ENCODE measurements at regions not wholly inside any gene's neighbourhood (a gene's known extent, or its start where the extent isn't known, plus 50 kb on each side); places are given as distances from the start of the nearest gene placed in this dataset.

- H3K27me3 ChIP-seq (ENCODE audit: control insufficient read depth, insufficient read depth, low read length): no peaks in the 10 kb centered on the region
These were observed 127.4 kb upstream of the PPP2R3A start for GRCh38 chr3:135837977-135838631.

DNA sequence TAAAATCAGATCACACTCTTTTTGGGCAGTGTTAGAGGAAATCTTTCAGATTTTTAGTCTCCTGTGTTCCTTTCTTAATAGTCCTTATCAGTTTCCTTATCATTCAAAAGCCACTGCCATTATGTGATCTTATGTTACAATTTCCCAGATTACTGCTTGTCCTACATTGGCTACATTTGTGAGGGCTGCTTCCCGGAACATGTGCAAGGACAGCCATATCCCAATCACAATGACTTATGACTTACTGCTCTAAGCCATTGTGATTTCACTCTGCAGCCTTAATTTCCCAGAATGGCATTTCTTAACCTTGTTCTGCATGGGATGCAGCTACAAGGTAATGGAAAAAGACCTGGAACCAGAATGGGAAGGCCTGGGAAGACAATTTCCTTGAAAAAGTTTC lies 125.1 kb upstream of the PPP2R3A start:
- Histone ChIP-seq H3K27ac (ENCODE audit: low read depth, low read length) (no peak overlapping the region), H3K4me3 (ENCODE audit: low read depth, low read length) (no peak overlapping the region), H3K9me3 (ENCODE audit: control insufficient read depth, insufficient read depth, low read length) (no peaks in the 10 kb centered on the region), H3K27me3 (ENCODE audit: control insufficient read depth, insufficient read depth, low read length) (no peaks in the 10 kb centered on the region), H3K4me1 (ENCODE audit: control insufficient read depth, insufficient read depth, low read length) (no peaks in the 10 kb centered on the region), H3K36me3 (ENCODE audit: control insufficient read depth, insufficient read depth, low read length) (no peaks in the 10 kb centered on the region)
- no CpG with 5 or more reads among the region's 1 CpG for WGBS (ENCODE audit: insufficient coverage)
- peak in 1 of 6 donors; percentile 27 for DNase-seq (ENCODE audit: low read depth in 4 of 6, low spot score in 6 of 6)

More at GRCh38 chr3:135837977-135838631, 127.4 kb upstream of the PPP2R3A start:
- no peak for DNase-seq (ENCODE audit: low read depth in 4 of 6, low spot score in 6 of 6)
- H3K9me3 ChIP-seq (ENCODE audit: control insufficient read depth, insufficient read depth, low read length): no peaks in the 10 kb centered on the region
- no peak overlapping the region for H3K27ac ChIP-seq (ENCODE audit: low read depth, low read length)
- H3K4me1 ChIP-seq (ENCODE audit: control insufficient read depth, insufficient read depth, low read length): no peaks in the 10 kb centered on the region
- no peaks in the 10 kb centered on the region for H3K36me3 ChIP-seq (ENCODE audit: control insufficient read depth, insufficient read depth, low read length)
- WGBS (ENCODE audit: insufficient coverage): 86% methylated on average over 4 of the region's 5 CpGs
- H3K4me3 ChIP-seq (ENCODE audit: low read depth, low read length): no peak overlapping the region

DNA sequence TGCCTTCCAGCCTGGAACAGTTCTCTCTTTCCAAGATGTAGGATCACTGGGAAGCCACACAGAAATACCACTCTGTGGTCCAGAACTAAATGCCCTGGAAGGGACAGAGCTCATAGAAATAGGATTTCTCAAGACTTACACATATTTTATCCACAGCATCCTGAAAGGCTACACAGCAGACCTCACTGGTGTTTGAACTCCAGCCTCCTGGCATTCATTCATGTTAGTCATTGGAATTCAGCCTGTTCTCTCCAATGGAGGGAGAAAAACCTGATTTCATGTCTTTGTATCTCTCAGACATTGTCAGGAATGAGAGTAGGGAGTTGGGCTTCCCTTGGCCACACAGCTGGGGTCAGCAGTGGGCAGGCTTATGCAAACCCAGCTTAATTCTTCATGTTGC lies 121.1 kb upstream of the PPP2R3A start:
- no peaks in the 10 kb centered on the region for H3K27me3 ChIP-seq (ENCODE audit: control insufficient read depth, insufficient read depth, low read length)
- DNase-seq (ENCODE audit: low read depth in 4 of 6, low spot score in 6 of 6): no peak
- H3K4me1 ChIP-seq (ENCODE audit: control insufficient read depth, insufficient read depth, low read length): no peaks in the 10 kb centered on the region
- H3K4me3 ChIP-seq (ENCODE audit: low read depth, low read length): no peak overlapping the region
- no peaks in the 10 kb centered on the region for H3K9me3 ChIP-seq (ENCODE audit: control insufficient read depth, insufficient read depth, low read length)
- no peak overlapping the region for H3K27ac ChIP-seq (ENCODE audit: low read depth, low read length)
- no peaks in the 10 kb centered on the region for H3K36me3 ChIP-seq (ENCODE audit: control insufficient read depth, insufficient read depth, low read length)

GRCh38 chr3:135848051-135848450 lies 117.5 kb upstream of the PPP2R3A start:
- no peaks in the 10 kb centered on the region for H3K9me3 ChIP-seq (ENCODE audit: control insufficient read depth, insufficient read depth, low read length)
- H3K27me3 ChIP-seq (ENCODE audit: control insufficient read depth, insufficient read depth, low read length): no peaks in the 10 kb centered on the region
- H3K36me3 ChIP-seq (ENCODE audit: control insufficient read depth, insufficient read depth, low read length): no peaks in the 10 kb centered on the region
- no CpG with 5 or more reads among the region's 1 CpG for WGBS (ENCODE audit: insufficient coverage)
- DNase-seq (ENCODE audit: low read depth in 4 of 6, low spot score in 6 of 6): no peak
- H3K4me1 ChIP-seq (ENCODE audit: control insufficient read depth, insufficient read depth, low read length): no peaks in the 10 kb centered on the region
- H3K27ac ChIP-seq (ENCODE audit: low read depth, low read length): no peak overlapping the region
- no peak overlapping the region for H3K4me3 ChIP-seq (ENCODE audit: low read depth, low read length)

- Histone ChIP-seq H3K27ac (ENCODE audit: low read depth, low read length) (no peak overlapping the region), H3K27me3 (ENCODE audit: control insufficient read depth, insufficient read depth, low read length) (no peaks in the 10 kb centered on the region), H3K4me3 (ENCODE audit: low read depth, low read length) (no peak overlapping the region), H3K36me3 (ENCODE audit: control insufficient read depth, insufficient read depth, low read length) (no peaks in the 10 kb centered on the region), H3K9me3 (ENCODE audit: control insufficient read depth, insufficient read depth, low read length) (no peaks in the 10 kb centered on the region), H3K4me1 (ENCODE audit: control insufficient read depth, insufficient read depth, low read length) (no peaks in the 10 kb centered on the region)
- no peak for DNase-seq (ENCODE audit: low read depth in 4 of 6, low spot score in 6 of 6)
These were observed 115.7 kb upstream of the PPP2R3A start for GRCh38 chr3:135849827-135850226.

GRCh38 chr3:135851201-135852081 lies 114.1 kb upstream of the PPP2R3A start:
- Histone ChIP-seq H3K36me3 (ENCODE audit: control insufficient read depth, insufficient read depth, low read length) (no peaks in the 10 kb centered on the region), H3K9me3 (ENCODE audit: control insufficient read depth, insufficient read depth, low read length) (no peaks in the 10 kb centered on the region), H3K27me3 (ENCODE audit: control insufficient read depth, insufficient read depth, low read length) (no peaks in the 10 kb centered on the region), H3K27ac (ENCODE audit: low read depth, low read length) (no peak overlapping the region), H3K4me1 (ENCODE audit: control insufficient read depth, insufficient read depth, low read length) (no peaks in the 10 kb centered on the region), H3K4me3 (ENCODE audit: low read depth, low read length) (no peak overlapping the region)
- WGBS (ENCODE audit: insufficient coverage): 60% methylated on average over 1 of the region's 4 CpGs
- peak in 2 of 6 donors; percentile 12 to 88 for DNase-seq (ENCODE audit: low read depth in 4 of 6, low spot score in 6 of 6)

DNA sequence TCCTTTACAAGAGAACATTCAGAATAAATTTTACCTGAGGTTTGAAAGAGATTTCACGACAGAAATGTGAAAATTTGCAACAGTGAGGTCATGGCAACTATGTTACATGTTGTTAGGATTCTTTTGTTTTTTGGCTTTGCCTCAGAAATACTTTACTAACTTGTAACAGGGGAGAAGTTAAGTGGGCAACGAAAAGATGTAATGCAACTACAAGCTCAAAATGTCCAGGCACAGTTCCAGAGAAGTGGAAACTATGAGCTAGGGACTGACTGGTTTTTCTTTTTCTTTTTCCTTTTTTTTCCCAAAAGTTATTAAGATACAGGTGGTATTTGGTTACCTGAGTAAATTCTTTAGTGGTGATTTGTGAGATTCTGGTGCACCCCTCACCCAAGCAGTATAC lies 111.5 kb upstream of the PPP2R3A start:
- no peak overlapping the region for H3K4me3 ChIP-seq (ENCODE audit: low read depth, low read length)
- DNase-seq (ENCODE audit: low read depth in 4 of 6, low spot score in 6 of 6): no peak
- H3K36me3 ChIP-seq (ENCODE audit: control insufficient read depth, insufficient read depth, low read length): no peaks in the 10 kb centered on the region
- WGBS (ENCODE audit: insufficient coverage): no CpG with 5 or more reads among the region's 2 CpGs
- H3K27ac ChIP-seq (ENCODE audit: low read depth, low read length): no peak overlapping the region
- no peaks in the 10 kb centered on the region for H3K27me3 ChIP-seq (ENCODE audit: control insufficient read depth, insufficient read depth, low read length)
- no peaks in the 10 kb centered on the region for H3K9me3 ChIP-seq (ENCODE audit: control insufficient read depth, insufficient read depth, low read length)
- no peaks in the 10 kb centered on the region for H3K4me1 ChIP-seq (ENCODE audit: control insufficient read depth, insufficient read depth, low read length)

DNA sequence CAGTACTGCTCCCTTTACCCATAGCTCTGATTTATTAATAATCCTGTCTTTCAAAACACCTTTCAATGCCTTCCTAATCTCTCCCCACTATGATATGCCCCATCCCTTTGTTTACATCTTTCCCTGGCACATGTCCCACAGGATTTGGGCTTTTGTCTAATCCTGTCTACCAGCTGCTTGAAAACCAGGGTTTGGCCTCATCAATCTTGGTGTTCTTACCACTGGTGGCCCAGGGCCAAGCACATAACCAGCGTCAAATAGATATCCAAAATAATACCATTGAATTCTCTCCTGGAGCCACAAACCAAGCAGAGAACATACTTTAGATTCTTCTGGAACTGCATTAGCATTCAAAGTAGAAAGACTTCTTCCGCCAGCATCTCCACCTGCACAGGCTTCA lies 104.8 kb upstream of the PPP2R3A start:
- Histone ChIP-seq H3K36me3 (ENCODE audit: control insufficient read depth, insufficient read depth, low read length) (no peaks in the 10 kb centered on the region), H3K4me1 (ENCODE audit: control insufficient read depth, insufficient read depth, low read length) (no peaks in the 10 kb centered on the region), H3K27ac (ENCODE audit: low read depth, low read length) (no peak overlapping the region), H3K4me3 (ENCODE audit: low read depth, low read length) (no peak overlapping the region), H3K27me3 (ENCODE audit: control insufficient read depth, insufficient read depth, low read length) (no peaks in the 10 kb centered on the region), H3K9me3 (ENCODE audit: control insufficient read depth, insufficient read depth, low read length) (no peaks in the 10 kb centered on the region)
- DNase-seq (ENCODE audit: low read depth in 4 of 6, low spot score in 6 of 6): no peak
- 40% methylated on average over 1 of the region's 2 CpGs for WGBS (ENCODE audit: insufficient coverage)

DNA sequence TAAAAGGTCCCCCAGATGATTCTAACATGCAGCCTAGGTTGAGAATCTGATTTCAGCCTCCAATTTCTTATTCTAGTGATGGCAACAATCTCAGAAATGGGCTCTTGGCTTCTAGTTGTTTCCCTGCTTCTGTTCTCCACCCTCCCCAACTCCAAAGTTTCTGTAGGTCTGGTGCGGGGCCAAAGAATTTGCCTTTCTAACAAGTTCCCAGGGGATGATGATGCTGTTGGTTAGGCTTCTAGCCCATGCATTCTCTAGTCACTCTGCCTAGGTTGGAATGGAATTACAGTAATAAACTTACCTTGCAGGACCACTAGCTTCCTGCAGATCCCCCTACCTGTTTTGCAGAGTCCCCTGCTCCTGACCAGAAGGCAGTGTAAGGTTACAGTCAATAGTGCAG lies 103.2 kb upstream of the PPP2R3A start:
- H3K36me3 ChIP-seq (ENCODE audit: control insufficient read depth, insufficient read depth, low read length): no peaks in the 10 kb centered on the region
- no peak for DNase-seq (ENCODE audit: low read depth in 4 of 6, low spot score in 6 of 6)
- H3K27ac ChIP-seq (ENCODE audit: low read depth, low read length): no peak overlapping the region
- H3K4me3 ChIP-seq (ENCODE audit: low read depth, low read length): no peak overlapping the region
- H3K27me3 ChIP-seq (ENCODE audit: control insufficient read depth, insufficient read depth, low read length): no peaks in the 10 kb centered on the region
- H3K4me1 ChIP-seq (ENCODE audit: control insufficient read depth, insufficient read depth, low read length): no peaks in the 10 kb centered on the region
- H3K9me3 ChIP-seq (ENCODE audit: control insufficient read depth, insufficient read depth, low read length): no peaks in the 10 kb centered on the region
- WGBS (ENCODE audit: insufficient coverage): no CpG with 5 or more reads among the region's 1 CpG

GRCh38 chr3:135864060-135864459 lies 101.5 kb upstream of the PPP2R3A start:
- no peak for DNase-seq (ENCODE audit: low read depth in 4 of 6, low spot score in 6 of 6)
- WGBS (ENCODE audit: insufficient coverage): 100% methylated on average over 1 of the region's 1 CpG
- Histone ChIP-seq H3K36me3 (ENCODE audit: control insufficient read depth, insufficient read depth, low read length) (no peaks in the 10 kb centered on the region), H3K9me3 (ENCODE audit: control insufficient read depth, insufficient read depth, low read length) (no peaks in the 10 kb centered on the region), H3K4me1 (ENCODE audit: control insufficient read depth, insufficient read depth, low read length) (no peaks in the 10 kb centered on the region), H3K4me3 (ENCODE audit: low read depth, low read length) (no peak overlapping the region), H3K27ac (ENCODE audit: low read depth, low read length) (no peak overlapping the region), H3K27me3 (ENCODE audit: control insufficient read depth, insufficient read depth, low read length) (no peaks in the 10 kb centered on the region)

All from spinal cord (tissue), 9 donors.